Loucy (cell line): ENCODE measurements at regions not wholly inside any gene's neighbourhood (a gene's known extent, or its start where the extent isn't known, plus 50 kb on each side); places are given as distances from the start of the nearest gene placed in this dataset.

Experiments used
- H2AFZ ChIP-seq: fragments of 200-600 bp; sonication (generic); 2 replicates; pipeline ENCODE4 v1.6.0; 2016; ENCODE audit warnings: antibody characterized with exemption, mild to moderate bottlenecking, low read length, moderate library complexity
- H3F3A ChIP-seq: fragments of 200-600 bp; 2 replicates; pipeline ENCODE4 v1.6.0; 2016; ENCODE audit warnings: antibody characterized with exemption, low read depth, mild to moderate bottlenecking
- H3K27me3 ChIP-seq: fragments of 200-600 bp; sonication (generic); 2 replicates; pipeline ENCODE4 v1.6.1; 2014; ENCODE audit warnings: low read length, mild to moderate bottlenecking; ENCODE audit not compliant: insufficient read depth, poor library complexity, severe bottlenecking
- H3K36me3 ChIP-seq: fragments of 200-600 bp; sonication (generic); 2 replicates; pipeline ENCODE4 v1.6.1; 2016; ENCODE audit warnings: low read length; ENCODE audit not compliant: insufficient read depth
- H3K4me1 ChIP-seq: fragments of 200-600 bp; sonication (generic); 2 replicates; pipeline ENCODE4 v1.5.1; 2014; ENCODE audit warnings: low read length, mild to moderate bottlenecking; ENCODE audit not compliant: insufficient read depth, poor library complexity, severe bottlenecking
- H3K4me2 ChIP-seq: fragments of 200-600 bp; sonication (generic); 2 replicates; pipeline ENCODE4 v1.6.0; 2014; ENCODE audit warnings: antibody characterized with exemption, low read length, low read depth, mild to moderate bottlenecking; ENCODE audit not compliant: poor library complexity, severe bottlenecking
- H3K4me3 ChIP-seq: fragments of 200-600 bp; sonication (generic); 2 replicates; pipeline ENCODE4 v1.5.1; 2014; ENCODE audit warnings: low read length, mild to moderate bottlenecking, mixed read lengths; ENCODE audit not compliant: poor library complexity, severe bottlenecking
- H3K79me2 ChIP-seq: fragments of 200-600 bp; sonication (generic); 2 replicates; pipeline ENCODE4 v1.6.1; 2014; ENCODE audit warnings: low read length; ENCODE audit not compliant: insufficient read depth
- H3K9ac ChIP-seq: fragments of 200-600 bp; sonication (generic); 2 replicates; pipeline ENCODE4 v1.6.0; 2014; ENCODE audit warnings: mild to moderate bottlenecking, low read depth, low read length, moderate library complexity; ENCODE audit not compliant: poor library complexity, severe bottlenecking
- H3K9me2 ChIP-seq: fragments of 200-600 bp; sonication (generic); replicated peaks from 2 replicates; pipeline ENCODE4 v1.6.1; 2016; ENCODE audit warnings: low read depth, low read length, mixed read lengths
- H3K9me3 ChIP-seq: fragments of 200-600 bp; sonication (generic); 2 replicates; pipeline ENCODE4 v1.6.1; 2014; ENCODE audit warnings: mild to moderate bottlenecking, antibody characterized with exemption, low read length, low read depth; ENCODE audit not compliant: insufficient read depth
- H4K20me1 ChIP-seq: fragments of 200-600 bp; sonication (generic); 2 replicates; pipeline ENCODE4 v1.6.0; 2014; ENCODE audit warnings: antibody characterized with exemption, low read length, mild to moderate bottlenecking; ENCODE audit not compliant: insufficient read depth, poor library complexity, severe bottlenecking
- EZH2phosphoT487 ChIP-seq: fragments of 200-600 bp; IDR thresholded peaks from 2 replicates; pipeline ENCODE4 v1.6.1; 2018; ENCODE audit warnings: antibody characterized with exemption, mild to moderate bottlenecking, moderate library complexity, borderline replicate concordance
- TF ChIP-seq, protein P1 (sequence below): fragments of 200-600 bp; sonication (generic); conservative IDR thresholded peaks from 2 replicates; pipeline ENCODE4 v1.5.1; 2014; ENCODE audit warnings: mild to moderate bottlenecking, antibody characterized with exemption, low read length

DNA sequence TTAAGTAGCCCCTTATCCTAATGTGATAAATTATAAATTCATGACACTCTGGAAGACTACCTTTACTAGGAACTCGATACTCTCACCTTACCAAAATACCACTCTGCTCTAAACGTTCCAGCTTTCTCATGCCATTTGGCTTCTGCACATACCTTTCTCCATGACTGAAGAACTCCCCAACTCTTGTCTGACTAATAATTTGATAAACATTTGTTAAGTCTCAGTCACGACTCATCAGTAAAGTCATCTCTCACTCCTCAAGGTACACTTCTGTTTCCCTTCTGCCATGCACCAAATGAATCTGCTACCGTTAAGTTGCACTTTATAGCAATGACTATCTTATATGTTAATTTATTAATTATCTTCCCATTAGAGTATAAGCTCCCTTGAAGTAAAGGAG is 498.3 kb upstream of the NOVA1 start:
- H3K27me3 ChIP-seq, result no peaks in the 10 kb centered on the region
- H3K4me2 ChIP-seq, result no peak overlapping the region
- H3K9me3 ChIP-seq, result no peaks in the 10 kb centered on the region
- H3K36me3 ChIP-seq, result no peaks in the 10 kb centered on the region
- no peaks in the 10 kb centered on the region for H3K4me1 ChIP-seq
- no peaks in the 10 kb centered on the region for H3F3A ChIP-seq
- no peak overlapping the region for H3K9ac ChIP-seq
- H4K20me1 ChIP-seq, result no peaks in the 10 kb centered on the region
- TF ChIP-seq, protein P1, sequence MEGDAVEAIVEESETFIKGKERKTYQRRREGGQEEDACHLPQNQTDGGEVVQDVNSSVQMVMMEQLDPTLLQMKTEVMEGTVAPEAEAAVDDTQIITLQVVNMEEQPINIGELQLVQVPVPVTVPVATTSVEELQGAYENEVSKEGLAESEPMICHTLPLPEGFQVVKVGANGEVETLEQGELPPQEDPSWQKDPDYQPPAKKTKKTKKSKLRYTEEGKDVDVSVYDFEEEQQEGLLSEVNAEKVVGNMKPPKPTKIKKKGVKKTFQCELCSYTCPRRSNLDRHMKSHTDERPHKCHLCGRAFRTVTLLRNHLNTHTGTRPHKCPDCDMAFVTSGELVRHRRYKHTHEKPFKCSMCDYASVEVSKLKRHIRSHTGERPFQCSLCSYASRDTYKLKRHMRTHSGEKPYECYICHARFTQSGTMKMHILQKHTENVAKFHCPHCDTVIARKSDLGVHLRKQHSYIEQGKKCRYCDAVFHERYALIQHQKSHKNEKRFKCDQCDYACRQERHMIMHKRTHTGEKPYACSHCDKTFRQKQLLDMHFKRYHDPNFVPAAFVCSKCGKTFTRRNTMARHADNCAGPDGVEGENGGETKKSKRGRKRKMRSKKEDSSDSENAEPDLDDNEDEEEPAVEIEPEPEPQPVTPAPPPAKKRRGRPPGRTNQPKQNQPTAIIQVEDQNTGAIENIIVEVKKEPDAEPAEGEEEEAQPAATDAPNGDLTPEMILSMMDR, result no peak
- TF ChIP-seq EZH2phosphoT487, result no peak
- no peak overlapping the region for H3K4me3 ChIP-seq
- no peaks in the 10 kb centered on the region for H3K79me2 ChIP-seq
- H2AFZ ChIP-seq, result no peak overlapping the region
- no peaks in the 10 kb centered on the region for H3K9me2 ChIP-seq

DNA sequence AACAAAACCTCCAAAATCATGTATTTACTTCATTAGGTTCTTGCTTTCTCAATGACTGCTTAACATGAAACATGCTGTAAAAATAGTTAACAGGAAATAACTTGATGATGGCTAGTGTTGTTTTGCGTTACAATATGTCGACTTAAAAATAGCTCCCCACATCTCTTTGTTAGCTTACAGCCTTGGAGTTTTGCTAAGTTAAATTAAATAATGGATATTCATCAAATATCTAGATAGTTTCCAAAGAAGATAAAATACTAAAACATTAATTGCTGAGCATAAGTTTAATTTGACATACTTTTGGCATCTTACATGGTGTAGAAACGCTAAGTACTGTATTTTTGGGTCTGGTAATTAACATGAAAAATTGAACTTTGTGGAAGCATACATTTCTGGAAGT is 500.6 kb upstream of the NOVA1 start:
- Histone ChIP-seq H3K9me3 (no peaks in the 10 kb centered on the region), H3K4me3 (no peak overlapping the region), H3F3A (no peaks in the 10 kb centered on the region), H3K27me3 (no peaks in the 10 kb centered on the region), H4K20me1 (no peaks in the 10 kb centered on the region), H3K79me2 (no peaks in the 10 kb centered on the region), H3K4me2 (no peak overlapping the region), H3K4me1 (no peaks in the 10 kb centered on the region), H3K9me2 (no peaks in the 10 kb centered on the region), H2AFZ (no peak overlapping the region), H3K36me3 (no peaks in the 10 kb centered on the region), H3K9ac (no peak overlapping the region)
- TF ChIP-seq, protein P1, result no peak
- TF ChIP-seq EZH2phosphoT487, result no peak

DNA sequence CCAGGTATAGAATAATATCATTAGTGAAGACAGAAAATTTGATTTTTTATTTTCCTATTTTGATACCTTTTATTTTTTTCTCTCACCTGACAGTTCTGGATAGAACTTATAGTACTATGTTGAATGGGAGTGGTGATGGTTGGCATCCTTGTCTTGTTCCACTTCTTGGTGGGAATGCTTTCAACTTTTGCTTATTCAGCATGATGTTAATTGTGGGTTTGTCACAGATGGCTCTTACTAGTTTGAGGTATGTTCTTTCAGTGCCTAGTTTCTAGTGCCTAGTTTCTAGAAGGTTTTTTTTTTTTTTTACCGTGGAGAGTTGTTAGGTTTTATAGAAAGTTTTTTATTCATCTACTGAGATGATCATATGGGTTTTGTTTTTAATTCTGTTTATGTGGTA is 516.3 kb upstream of the NOVA1 start:
- Histone ChIP-seq H3K79me2 (no peaks in the 10 kb centered on the region), H3K27me3 (no peaks in the 10 kb centered on the region), H3K36me3 (no peaks in the 10 kb centered on the region), H3K4me3 (no peak overlapping the region), H3K9me2 (no peaks in the 10 kb centered on the region), H3K4me2 (no peak overlapping the region), H4K20me1 (no peaks in the 10 kb centered on the region), H3K9me3 (no peaks in the 10 kb centered on the region), H3F3A (no peaks in the 10 kb centered on the region), H2AFZ (no peak overlapping the region), H3K4me1 (no peaks in the 10 kb centered on the region), H3K9ac (no peak overlapping the region)
- TF ChIP-seq, protein P1, result no peak
- no peak for TF ChIP-seq EZH2phosphoT487
